GM12873 (cell line): ENCODE measurements at regions not wholly inside any gene's neighbourhood (a gene's known extent, or its start where the extent isn't known, plus 50 kb on each side); places are given as distances from the start of the nearest gene placed in this dataset.

Experiments
- CTCF ChIP-seq: IDR thresholded peaks from 2 replicates; pipeline ENCODE4 v1.5.1; 2012; ENCODE audit warnings: low read depth, mild to moderate bottlenecking, moderate library complexity, low read length, control low read depth; ENCODE audit not compliant: insufficient read depth; ENCODE audit errors: missing control alignments

- no peak for TF ChIP-seq CTCF
Observed at GRCh38 chr14:99036611-99037293, 235.2 kb downstream of the BCL11B start.

- TF ChIP-seq CTCF, result no peak
Observed at GRCh38 chr14:99037777-99038430, 234.1 kb downstream of the BCL11B start.

GRCh38 chr14:99038431-99038820, 233.6 kb downstream of the BCL11B start:
- TF ChIP-seq CTCF, result no peak

- TF ChIP-seq CTCF, result no peak
Observed at GRCh38 chr14:99039331-99040041, 232.5 kb downstream of the BCL11B start.

- TF ChIP-seq CTCF, result no peak
Observed at GRCh38 chr14:99040052-99040451, 231.9 kb downstream of the BCL11B start.

GRCh38 chr14:99040711-99041110, 231.3 kb downstream of the BCL11B start:
- TF ChIP-seq CTCF, result no peak

- no peak for TF ChIP-seq CTCF
Observed at GRCh38 chr14:99041141-99041819, 230.7 kb downstream of the BCL11B start.
